AG10803 (cell line): ENCODE measurements at regions not wholly inside any gene's neighbourhood (a gene's known extent, or its start where the extent isn't known, plus 50 kb on each side); places are given as distances from the start of the nearest gene placed in this dataset.

ENCODE experiments used
- DNase-seq: peaks from one replicate; pipeline ENCODE4 v3.0.0; 2010; ENCODE audit warnings: low read depth
- H3K4me3 ChIP-seq: 2 replicates; pipeline ENCODE4 v1.5.1; 2011; ENCODE audit warnings: mild to moderate bottlenecking, low read length, control low read depth
- TF ChIP-seq, protein P1 (sequence below): conservative IDR thresholded peaks from 2 replicates; pipeline ENCODE4 v1.5.1; 2011; ENCODE audit warnings: mild to moderate bottlenecking, low read length, control low read depth, inconsistent platforms

GRCh38 chr19:30906871-30907270 is 442.4 kb downstream of the TSHZ3 start:
- DNase-seq: no peak

GRCh38 chr19:30900051-30900450 is 449.2 kb downstream of the TSHZ3 start:
- DNase-seq: no peak
- TF ChIP-seq, protein P1, sequence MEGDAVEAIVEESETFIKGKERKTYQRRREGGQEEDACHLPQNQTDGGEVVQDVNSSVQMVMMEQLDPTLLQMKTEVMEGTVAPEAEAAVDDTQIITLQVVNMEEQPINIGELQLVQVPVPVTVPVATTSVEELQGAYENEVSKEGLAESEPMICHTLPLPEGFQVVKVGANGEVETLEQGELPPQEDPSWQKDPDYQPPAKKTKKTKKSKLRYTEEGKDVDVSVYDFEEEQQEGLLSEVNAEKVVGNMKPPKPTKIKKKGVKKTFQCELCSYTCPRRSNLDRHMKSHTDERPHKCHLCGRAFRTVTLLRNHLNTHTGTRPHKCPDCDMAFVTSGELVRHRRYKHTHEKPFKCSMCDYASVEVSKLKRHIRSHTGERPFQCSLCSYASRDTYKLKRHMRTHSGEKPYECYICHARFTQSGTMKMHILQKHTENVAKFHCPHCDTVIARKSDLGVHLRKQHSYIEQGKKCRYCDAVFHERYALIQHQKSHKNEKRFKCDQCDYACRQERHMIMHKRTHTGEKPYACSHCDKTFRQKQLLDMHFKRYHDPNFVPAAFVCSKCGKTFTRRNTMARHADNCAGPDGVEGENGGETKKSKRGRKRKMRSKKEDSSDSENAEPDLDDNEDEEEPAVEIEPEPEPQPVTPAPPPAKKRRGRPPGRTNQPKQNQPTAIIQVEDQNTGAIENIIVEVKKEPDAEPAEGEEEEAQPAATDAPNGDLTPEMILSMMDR: no peak
- no peak overlapping the region for H3K4me3 ChIP-seq

More at GRCh38 chr19:30906871-30907270, 442.4 kb downstream of the TSHZ3 start:
- H3K4me3 ChIP-seq: no peak overlapping the region
- TF ChIP-seq, protein P1: no peak

DNA sequence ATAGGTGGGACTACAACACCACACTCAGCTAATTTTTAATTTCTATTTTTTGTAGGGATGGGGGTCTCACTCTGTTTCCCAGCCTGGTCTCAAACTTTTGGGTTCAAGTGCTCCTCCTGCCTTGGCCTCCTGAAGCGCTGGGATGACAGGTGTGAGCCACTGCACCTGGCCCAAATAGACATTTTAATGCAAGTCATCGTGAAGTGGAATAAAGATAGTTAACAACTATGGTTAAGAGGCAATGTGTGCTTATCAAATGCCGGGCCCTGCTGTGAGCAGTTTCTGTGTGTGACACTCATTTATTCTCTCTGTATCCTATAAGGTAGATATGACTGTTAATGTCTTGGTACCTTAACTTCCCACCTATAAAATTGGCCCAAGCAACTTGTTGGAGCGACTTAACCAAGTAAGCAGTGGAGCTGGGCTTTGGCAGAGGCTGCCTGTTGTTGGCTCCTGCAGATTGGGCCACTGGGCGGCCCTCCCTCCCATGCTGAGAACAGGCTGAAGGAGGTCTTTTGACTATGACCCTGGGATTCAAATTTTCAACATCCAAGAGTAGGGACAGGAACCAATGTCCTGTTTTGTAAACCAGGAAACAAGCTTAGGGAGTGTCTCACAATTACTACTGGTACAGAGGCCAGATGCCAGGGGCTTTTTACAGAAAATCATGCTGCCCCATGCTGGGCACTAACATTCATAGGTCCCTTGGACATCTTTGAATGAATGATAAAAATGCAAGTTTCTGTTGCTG is 450.7 kb downstream of the TSHZ3 start:
- TF ChIP-seq, protein P1: no peak
- DNase-seq: no peak

DNA sequence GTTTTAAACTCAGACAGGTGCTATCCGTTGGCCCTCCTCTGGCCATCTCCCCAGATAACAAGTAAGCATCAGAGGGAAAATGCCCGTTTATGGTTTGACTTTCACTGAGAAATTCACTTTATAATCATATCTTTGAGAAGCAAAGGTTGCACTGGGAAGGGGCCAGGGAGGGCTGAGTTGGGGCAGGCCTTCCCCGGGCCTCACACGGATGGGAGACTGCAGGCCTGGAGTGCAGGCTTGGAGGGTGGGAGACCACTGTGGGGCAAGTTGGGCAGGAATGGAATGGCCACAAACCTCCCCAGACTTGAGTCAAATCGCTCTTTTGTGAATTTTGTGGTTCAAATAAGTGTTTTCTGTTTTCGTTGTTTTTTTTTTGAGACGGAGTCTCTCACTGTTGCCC is 451.7 kb downstream of the TSHZ3 start:
- no peak for DNase-seq
- H3K4me3 ChIP-seq: no peak overlapping the region
- TF ChIP-seq, protein P1: no peak

More for the DNA sequence above, 450.7 kb downstream of the TSHZ3 start:
- no peak overlapping the region for H3K4me3 ChIP-seq

GRCh38 chr19:30897034-30897433 is 452.2 kb downstream of the TSHZ3 start:
- TF ChIP-seq, protein P1: no peak
- no peak for DNase-seq
- no peak overlapping the region for H3K4me3 ChIP-seq

DNA sequence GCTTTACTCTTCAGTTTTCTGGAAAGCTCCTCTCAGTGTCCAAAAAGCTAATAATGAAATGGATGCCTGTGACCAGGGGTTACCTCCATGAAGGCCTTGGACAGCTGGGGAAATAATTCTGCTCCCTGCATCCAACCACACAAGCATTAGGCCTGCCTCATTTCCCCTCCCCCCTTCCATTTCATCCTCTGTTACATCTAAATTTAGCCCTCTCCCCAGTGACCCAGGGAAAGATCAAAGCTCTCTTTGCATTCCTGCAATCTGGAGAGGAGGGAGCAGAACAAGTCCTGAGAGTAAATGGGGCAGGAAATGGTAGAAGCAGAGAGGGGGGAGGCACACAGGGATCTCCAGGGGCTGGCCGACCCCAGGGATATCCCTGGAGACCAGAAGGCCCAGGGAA is 452.7 kb downstream of the TSHZ3 start:
- no peak for DNase-seq

DNA sequence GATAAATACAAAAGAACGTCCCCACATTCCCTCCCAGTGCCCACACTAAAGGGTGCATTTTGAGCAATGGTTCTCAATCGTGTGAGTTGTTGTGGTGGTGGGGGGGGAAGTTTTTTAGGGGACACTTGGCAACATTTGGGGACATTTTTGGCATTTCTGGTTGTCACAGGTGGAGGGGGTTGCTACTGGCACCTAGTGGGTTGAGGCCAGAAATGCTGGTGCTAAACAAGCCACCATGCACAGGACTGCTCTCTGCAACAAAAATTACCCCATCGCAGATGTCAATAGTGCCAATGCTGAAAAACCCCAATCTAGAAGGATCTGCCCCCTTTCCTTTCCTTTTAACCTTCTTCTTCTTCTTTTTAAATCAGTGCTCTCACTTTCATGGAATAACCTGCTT is 453.3 kb downstream of the TSHZ3 start:
- TF ChIP-seq, protein P1: no peak
- H3K4me3 ChIP-seq: no peak overlapping the region
- DNase-seq: no peak

More for the DNA sequence above, 452.7 kb downstream of the TSHZ3 start:
- TF ChIP-seq, protein P1: no peak
- no peak overlapping the region for H3K4me3 ChIP-seq
